HG03066 (cell line): ENCODE measurements at regions not wholly inside any gene's neighbourhood (a gene's known extent, or its start where the extent isn't known, plus 50 kb on each side); places are given as distances from the start of the nearest gene placed in this dataset.
"Not testable (repeated sequence)": the region's sequence is repeated elsewhere in the genome, so short reads cannot be mapped to it uniquely, and the experiment has no call there.

Experiments
- ATAC-seq: cut with Tn5 transposase; IDR thresholded peaks from one replicate; pipeline ENCODE4 v1.9.1; 2021; ENCODE audit warnings: low read depth; ENCODE audit not compliant: unreplicated experiment

- no peak for ATAC-seq
These were observed 210.1 kb upstream of the NRIP1 start for GRCh38 chr21:15274701-15275485.

GRCh38 chr21:15275615-15276235 lies 210.9 kb upstream of the NRIP1 start:
- no peak for ATAC-seq

GRCh38 chr21:15276243-15276642 lies 211.4 kb upstream of the NRIP1 start:
- no peak for ATAC-seq

DNA sequence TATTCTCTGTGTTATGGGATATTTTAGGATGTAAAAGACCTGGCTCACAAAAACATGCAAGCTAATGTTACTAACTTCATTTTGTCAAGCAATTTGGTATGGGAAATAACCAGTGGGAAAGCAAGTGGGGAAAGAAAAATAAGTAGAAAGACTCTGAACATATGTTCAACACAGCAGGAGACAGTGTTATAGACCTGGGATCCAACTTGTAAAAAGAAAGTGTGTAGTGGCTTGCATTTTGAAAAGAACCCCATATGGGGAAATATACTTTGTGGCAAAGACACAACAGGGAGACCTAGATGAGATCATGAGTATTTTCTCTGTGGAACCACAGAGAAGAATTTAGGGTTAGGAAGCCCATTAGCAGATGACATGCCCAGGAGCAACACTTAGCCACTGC lies 212.7 kb upstream of the NRIP1 start:
- no peak for ATAC-seq

DNA sequence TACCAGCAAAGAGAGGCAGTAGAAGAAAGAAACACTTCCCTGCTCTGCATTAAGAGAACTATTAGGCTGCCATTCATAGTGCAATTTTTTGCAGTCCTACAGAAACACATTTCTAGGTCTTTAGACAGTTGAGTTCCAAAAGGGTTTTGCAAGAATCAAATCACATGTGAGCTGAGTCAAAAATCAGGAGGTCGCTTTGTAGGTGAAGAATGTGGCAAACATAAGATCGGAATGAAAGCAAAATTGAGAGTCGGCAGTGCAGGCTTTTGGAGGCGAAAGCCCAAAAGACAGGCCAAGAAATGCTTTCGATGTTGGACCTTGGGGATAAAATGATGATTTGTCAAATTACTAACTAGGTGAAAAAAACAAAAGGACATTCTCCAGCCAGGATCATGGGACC lies 213.5 kb upstream of the NRIP1 start:
- no peak for ATAC-seq

- ATAC-seq = no peak
These were observed 214.1 kb upstream of the NRIP1 start for GRCh38 chr21:15278851-15279250.

DNA sequence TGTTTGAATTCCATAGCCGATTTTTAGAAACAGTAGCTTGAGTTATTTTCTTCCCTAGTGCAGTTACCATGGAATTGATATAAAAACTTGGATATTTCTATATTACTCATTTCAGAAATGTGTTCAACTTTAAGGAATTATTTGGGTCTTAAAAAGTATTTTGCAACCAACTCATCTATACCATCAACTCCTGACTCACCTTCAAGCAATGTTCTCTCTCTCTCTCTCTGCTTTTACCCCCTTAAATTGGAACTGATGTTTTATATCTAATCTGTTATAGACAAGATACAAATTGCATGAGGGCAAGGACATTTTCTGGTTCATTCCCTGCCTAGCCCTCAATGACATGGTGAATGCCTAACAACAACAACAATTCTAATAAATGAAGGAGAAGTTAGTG lies 214.7 kb upstream of the NRIP1 start:
- ATAC-seq = no peak

DNA sequence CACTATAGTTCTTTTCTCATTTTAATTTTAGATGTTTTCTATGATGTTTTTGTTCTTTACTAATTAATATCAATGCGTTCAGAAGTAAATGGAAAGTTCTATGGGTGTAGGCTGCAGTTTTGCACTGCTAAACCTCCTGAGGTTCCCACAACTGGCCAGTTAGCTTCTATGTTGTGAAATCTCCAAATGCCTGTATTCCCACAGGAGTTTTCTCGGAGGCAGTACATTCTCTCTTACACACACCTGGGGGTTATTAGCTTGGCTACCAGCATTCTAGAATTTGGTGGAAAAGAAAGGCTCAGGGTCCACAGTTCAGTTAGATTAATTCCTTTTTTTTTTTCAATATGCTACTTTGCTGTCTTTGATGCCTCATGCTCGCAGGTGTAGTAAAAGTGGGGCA lies 216.9 kb upstream of the NRIP1 start:
- no peak for ATAC-seq

- ATAC-seq = no peak
These were observed 217.9 kb upstream of the NRIP1 start for GRCh38 chr21:15282665-15283064.

- ATAC-seq = no peak
These were observed 218.3 kb upstream of the NRIP1 start for GRCh38 chr21:15283138-15283537.

- ATAC-seq = no peak
These were observed 219.0 kb upstream of the NRIP1 start for GRCh38 chr21:15283789-15284188.

DNA sequence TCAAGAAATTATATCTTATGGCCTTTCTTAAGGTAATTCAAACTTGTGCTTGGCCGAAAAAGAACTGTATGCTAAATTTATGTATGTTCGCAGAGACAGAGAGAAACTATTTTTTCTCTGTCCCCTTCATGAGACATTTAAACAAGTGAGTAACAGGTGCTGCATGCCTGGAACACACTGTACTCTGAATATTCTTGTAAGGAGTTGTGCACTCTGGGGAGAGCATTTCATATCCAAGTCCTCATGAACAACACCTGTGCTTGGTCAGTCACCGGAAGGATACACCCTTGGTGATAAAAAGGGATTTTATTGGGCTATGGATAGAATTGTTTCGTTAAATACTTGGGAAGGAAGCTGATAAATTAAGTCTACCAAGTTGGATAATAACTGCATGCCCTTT lies 220.8 kb upstream of the NRIP1 start:
- no peak for ATAC-seq

DNA sequence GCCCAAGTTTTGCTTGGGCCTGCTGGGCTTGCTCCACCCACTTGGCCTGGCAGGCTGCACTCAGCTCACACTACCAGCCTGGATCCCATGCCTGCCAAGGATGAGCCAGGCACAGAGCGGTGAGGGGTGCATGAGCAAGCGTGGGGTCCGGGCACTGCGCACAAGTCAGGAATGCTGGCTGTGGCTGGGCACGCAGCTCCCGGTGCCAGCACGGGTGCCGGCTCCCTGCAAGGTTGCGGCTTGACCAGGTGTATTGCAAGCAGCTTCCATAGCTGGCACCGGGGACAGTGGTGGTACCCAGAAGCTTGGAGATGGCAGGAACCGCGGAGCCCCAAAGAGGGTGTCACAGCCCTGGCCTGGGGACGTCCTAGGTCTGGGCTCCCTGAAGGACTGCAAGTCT lies 224.4 kb upstream of the NRIP1 start:
- ATAC-seq = no peak

DNA sequence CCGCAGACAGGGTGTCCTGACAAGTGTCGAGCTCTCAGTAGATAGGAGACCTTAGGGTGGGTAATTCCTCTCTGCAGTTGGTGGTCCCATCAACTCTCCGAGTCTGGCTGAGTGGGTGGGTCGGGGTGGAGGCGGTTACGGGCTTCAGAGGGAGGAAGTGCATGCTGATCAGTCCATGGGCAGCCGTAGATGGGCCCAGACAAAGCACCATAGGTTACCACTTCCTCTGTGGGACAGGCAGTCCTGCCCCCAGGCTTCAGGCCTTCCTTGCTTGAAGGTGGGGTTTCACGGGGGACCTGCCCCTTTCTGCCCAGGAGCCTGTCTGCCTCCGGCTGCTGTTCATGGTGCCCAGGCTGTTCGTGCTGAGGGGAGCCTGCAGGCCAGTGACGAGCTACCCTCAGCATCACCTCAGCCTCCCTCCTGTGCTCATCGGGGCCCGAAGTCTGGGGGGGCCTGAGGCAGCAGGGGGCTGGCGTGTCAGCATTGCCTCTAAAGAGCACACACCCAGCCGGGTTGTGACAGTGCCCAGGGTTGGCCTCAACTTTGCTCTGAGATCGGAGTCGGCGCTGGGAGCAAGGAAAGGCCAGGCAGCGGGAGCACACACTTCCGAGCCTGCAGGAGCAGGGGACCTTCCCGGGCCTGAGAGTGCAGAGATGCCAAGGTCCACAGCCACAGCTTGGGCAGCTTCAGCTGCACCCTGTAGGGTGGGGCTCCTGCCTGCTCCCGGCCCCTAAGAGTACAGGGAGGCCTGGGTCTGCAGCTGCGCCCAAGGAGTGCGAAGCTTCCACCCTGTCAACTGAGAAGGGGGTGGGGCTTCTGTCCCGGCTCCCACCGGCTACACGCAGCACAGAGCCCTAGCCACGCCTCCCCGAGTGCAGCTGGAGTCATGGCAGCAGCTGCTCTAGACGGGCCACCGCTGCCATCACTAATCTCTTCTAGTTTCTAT lies 225.4 kb upstream of the NRIP1 start:
- no peak for ATAC-seq

GRCh38 chr21:15291621-15292266 lies 226.9 kb upstream of the NRIP1 start:
- ATAC-seq = no peak

GRCh38 chr21:15293240-15293639 lies 228.4 kb upstream of the NRIP1 start:
- ATAC-seq = no peak

GRCh38 chr21:15295875-15296274 lies 231.1 kb upstream of the NRIP1 start:
- no peak for ATAC-seq

DNA sequence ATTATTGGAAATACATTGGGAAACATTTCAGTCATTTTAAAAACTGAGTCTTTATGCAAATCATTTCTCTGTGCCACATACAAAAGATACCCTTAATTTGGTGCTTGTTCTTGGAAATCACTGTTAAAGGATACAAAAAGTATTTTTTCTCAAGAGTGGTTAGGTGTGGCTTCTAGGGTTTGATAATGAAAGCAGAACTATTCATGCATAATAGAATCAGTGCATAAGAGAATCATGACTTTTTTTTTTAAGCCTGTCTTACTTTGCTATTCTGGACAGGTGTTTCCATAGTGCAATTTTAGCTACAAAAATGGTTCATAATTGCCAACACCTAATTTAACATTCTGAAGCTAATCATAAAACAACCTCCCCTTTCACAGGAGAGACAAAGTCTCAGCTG lies 233.0 kb upstream of the NRIP1 start:
- ATAC-seq = no peak

- no peak for ATAC-seq
These were observed 233.5 kb upstream of the NRIP1 start for GRCh38 chr21:15298306-15298705.

DNA sequence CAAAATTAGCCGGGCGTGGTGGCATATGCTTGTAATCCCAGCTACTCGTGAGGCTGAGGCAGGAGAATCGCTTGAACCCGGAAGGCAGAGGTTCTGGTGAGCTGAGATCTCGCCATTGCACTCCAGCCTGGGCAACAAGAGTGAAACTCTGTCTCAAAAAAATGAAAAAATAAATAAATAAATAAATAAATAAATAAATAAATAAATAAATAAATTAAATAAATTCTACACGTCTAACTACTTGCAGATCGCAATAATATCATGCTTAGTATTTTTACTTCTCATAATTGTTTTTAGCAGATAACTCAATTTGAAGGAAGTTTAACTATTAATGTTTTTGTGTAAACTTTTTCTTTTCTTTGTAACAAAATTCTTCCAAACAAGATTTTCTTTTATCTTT lies 234.0 kb upstream of the NRIP1 start:
- ATAC-seq = not testable (repeated sequence)

GRCh38 chr21:15300131-15300530 lies 235.3 kb upstream of the NRIP1 start:
- no peak for ATAC-seq
